ENCODE measurements at regions not wholly inside any gene's neighbourhood (a gene's known extent, or its start where the extent isn't known, plus 50 kb on each side); places are given as distances from the start of the nearest gene placed in this dataset.

GRCh38 chr6:102981490-102982015 is 1588.0 kb downstream of the GRIK2 start:
- Histone ChIP-seq H3K27ac (ENCODE audit: control insufficient read depth, insufficient read depth) (no peak overlapping the region), H4K20me1 (ENCODE audit: control insufficient read depth, insufficient read depth) (no peaks in the 10 kb centered on the region), H2AFZ (ENCODE audit: control insufficient read depth, low read depth, low read length) (no peak overlapping the region), H3K9ac (ENCODE audit: control insufficient read depth, insufficient read depth, low read length) (no peak overlapping the region), H3K4me3 (no peak overlapping the region), H3K79me2 (ENCODE audit: control insufficient read depth, insufficient read depth, low read length) (no peaks in the 10 kb centered on the region), H3K4me1 (ENCODE audit: control insufficient read depth, insufficient read depth, low read length) (no peaks in the 10 kb centered on the region), H3K9me3 (replicated peaks; ENCODE audit: control insufficient read depth, insufficient read depth, low read length) (no peaks in the 10 kb centered on the region), H3K4me2 (ENCODE audit: control insufficient read depth, insufficient read depth) (no peak overlapping the region), H3K27me3 (replicated peaks in 1 of 2; ENCODE audit: control insufficient read depth in 2 of 2, insufficient read depth in 2 of 2, low read length in 1 of 2) (no peaks in the 10 kb centered on the region), H3K36me3 (ENCODE audit: control insufficient read depth in 2 of 2, insufficient read depth in 2 of 2, low read length in 1 of 2) (no peaks in the 10 kb centered on the region)
- CTCF ChIA-PET, result interaction anchor here (0.7 kb wide), 1 partner anchor 114 kb away, joined by 3 read pairs; no protein-coding TSS in a partner anchor
- in situ Hi-C loops (cut with MboI) (no loop called here), intact Hi-C loops (cut with micrococcal nuclease; ENCODE audit: unreplicated experiment) (no loop called here)
- FAIRE-seq, result no peak
- RAD21 ChIA-PET (ENCODE audit: unreplicated experiment), result no interaction called here
- no peak for DNase-seq (ENCODE audit: low read depth, low spot score)
- POLR2A ChIA-PET, result no interaction called here
- SMC1A ChIA-PET (ENCODE audit: uncharacterized antibody, unreplicated experiment), result no interaction called here
- BruUV-seq (replicated peaks), result no TSS peak
- no peak for ATAC-seq
- TF ChIP-seq E4F1 (IDR thresholded peaks at IDR 0.05; ENCODE audit: borderline replicate concordance, partially characterized antibody), result no peak
- TF ChIP-seq NBN (IDR thresholded peaks at IDR 0.05), result no peak
- no peak for TF ChIP-seq TARDBP (IDR thresholded peaks at IDR 0.05; ENCODE audit: borderline replicate concordance)
- no peak for TF ChIP-seq ZBTB11 (CRISPR knock-in tag; IDR thresholded peaks at IDR 0.05)
- no peak for TF ChIP-seq TCF12 (IDR thresholded peaks at IDR 0.05; ENCODE audit: low read depth, low read length)
- no peak for TF ChIP-seq CBX3 (IDR thresholded peaks at IDR 0.05; ENCODE audit: borderline replicate concordance, low read depth)
- TF ChIP-seq RFX5 (IDR thresholded peaks at IDR 0.05; ENCODE audit: low read depth, low read length), result no peak
- no peak for TF ChIP-seq KAT2A (conservative IDR thresholded peaks at IDR 0.05; ENCODE audit: control insufficient read depth, low read depth, low read length)
- TF ChIP-seq MEF2A (IDR thresholded peaks at IDR 0.05; ENCODE audit: insufficient read depth, low read depth, low read length), result no peak
- TF ChIP-seq WRNIP1 (IDR thresholded peaks at IDR 0.05; ENCODE audit: borderline replicate concordance, low read depth, low read length), result no peak
- no peak for TF ChIP-seq POLR2AphosphoS2 (IDR thresholded peaks at IDR 0.05; ENCODE audit: low read depth, low read length)
- no peak for TF ChIP-seq SRF (IDR thresholded peaks at IDR 0.05; ENCODE audit: low read depth in 2 of 2, low read length in 2 of 2)
- no peak for TF ChIP-seq JUND (IDR thresholded peaks at IDR 0.05; ENCODE audit: low read depth, low read length)
- TF ChIP-seq E2F4 (IDR thresholded peaks at IDR 0.05; ENCODE audit: low read depth, low read length), result no peak
- TF ChIP-seq EZH2 (IDR thresholded peaks at IDR 0.05; ENCODE audit: borderline replicate concordance, control insufficient read depth, low read depth, low read length), result no peak
- no peak for TF ChIP-seq NFYA (IDR thresholded peaks at IDR 0.05; ENCODE audit: borderline replicate concordance, low read depth, low read length)
- TF ChIP-seq POU2F2 (IDR thresholded peaks at IDR 0.05; ENCODE audit: borderline replicate concordance, low read depth, low read length), result no peak
- 4% methylated on average over 2 of the region's 2 CpGs for WGBS (ENCODE audit: insufficient coverage, insufficient replicate concordance, low lambda C conversion rate, missing lambda C conversion rate)
